ACHN (cell line): ENCODE measurements at regions not wholly inside any gene's neighbourhood (a gene's known extent, or its start where the extent isn't known, plus 50 kb on each side); places are given as distances from the start of the nearest gene placed in this dataset.

Experiments used
- DNase-seq: peaks from one replicate; pipeline ENCODE4 v3.0.0-alpha.2; 2015
- in situ Hi-C: cut with HindIII; loops from 2 replicates; pipeline ENCODE4 v1.10.0; 2017; ENCODE audit warnings: low sequenced_read_pairs, low pct_ligation_motif_present, low pct_unique_long_range_greater_than_20kb

- in situ Hi-C loops, result no loop called here
- no peak for DNase-seq
Measured at GRCh38 chr22:34743110-34743751, 322.7 kb upstream of the ISX start.

- no peak for DNase-seq
- in situ Hi-C loops, result no loop called here
Measured at GRCh38 chr22:34760276-34761008, 305.5 kb upstream of the ISX start.

- DNase-seq, result no peak
- in situ Hi-C loops, result no loop called here
Measured at GRCh38 chr22:34761111-34761510, 304.8 kb upstream of the ISX start.

GRCh38 chr22:34763496-34763895, 302.5 kb upstream of the ISX start:
- no peak for DNase-seq
- in situ Hi-C loops, result no loop called here

- no peak for DNase-seq
- in situ Hi-C loops, result no loop called here
Measured at GRCh38 chr22:34765115-34765514, 300.8 kb upstream of the ISX start.

GRCh38 chr22:34769361-34769760, 296.6 kb upstream of the ISX start:
- in situ Hi-C loops, result no loop called here
- DNase-seq, result no peak

- DNase-seq, result no peak
- in situ Hi-C loops, result no loop called here
Measured at GRCh38 chr22:34776817-34777216, 289.1 kb upstream of the ISX start.

- in situ Hi-C loops, result no loop called here
Measured at GRCh38 chr22:34781681-34782080, 284.3 kb upstream of the ISX start.

GRCh38 chr22:34783436-34783835, 282.5 kb upstream of the ISX start:
- no peak for DNase-seq
- in situ Hi-C loops, result no loop called here

More at GRCh38 chr22:34781681-34782080, 284.3 kb upstream of the ISX start:
- DNase-seq, result no peak

- in situ Hi-C loops, result no loop called here
- no peak for DNase-seq
Measured at GRCh38 chr22:34784056-34784455, 281.9 kb upstream of the ISX start.

GRCh38 chr22:34797826-34798225, 268.1 kb upstream of the ISX start:
- in situ Hi-C loops, result no loop called here
- DNase-seq, result no peak

- in situ Hi-C loops, result no loop called here
- no peak for DNase-seq
Measured at GRCh38 chr22:34798605-34799004, 267.4 kb upstream of the ISX start.

- no peak for DNase-seq
- in situ Hi-C loops, result no loop called here
Measured at GRCh38 chr22:34800260-34800980, 265.5 kb upstream of the ISX start.

GRCh38 chr22:34801221-34801620, 264.7 kb upstream of the ISX start:
- no peak for DNase-seq
- in situ Hi-C loops, result no loop called here

- in situ Hi-C loops, result no loop called here
- no peak for DNase-seq
Measured at GRCh38 chr22:34804091-34804490, 261.9 kb upstream of the ISX start.

GRCh38 chr22:34804604-34805003, 261.4 kb upstream of the ISX start:
- in situ Hi-C loops, result no loop called here
- no peak for DNase-seq

- DNase-seq, result no peak
- in situ Hi-C loops, result no loop called here
Measured at GRCh38 chr22:34805771-34806170, 260.2 kb upstream of the ISX start.

- in situ Hi-C loops, result no loop called here
- peak; percentile 21 for DNase-seq
Measured at GRCh38 chr22:34808618-34809017, 257.3 kb upstream of the ISX start.

GRCh38 chr22:34812631-34813030, 253.3 kb upstream of the ISX start:
- in situ Hi-C loops, result no loop called here
- peak; percentile 79 for DNase-seq
